ENCODE measurements at regions not wholly inside any gene's neighbourhood (a gene's known extent, or its start where the extent isn't known, plus 50 kb on each side); places are given as distances from the start of the nearest gene placed in this dataset.

DNA sequence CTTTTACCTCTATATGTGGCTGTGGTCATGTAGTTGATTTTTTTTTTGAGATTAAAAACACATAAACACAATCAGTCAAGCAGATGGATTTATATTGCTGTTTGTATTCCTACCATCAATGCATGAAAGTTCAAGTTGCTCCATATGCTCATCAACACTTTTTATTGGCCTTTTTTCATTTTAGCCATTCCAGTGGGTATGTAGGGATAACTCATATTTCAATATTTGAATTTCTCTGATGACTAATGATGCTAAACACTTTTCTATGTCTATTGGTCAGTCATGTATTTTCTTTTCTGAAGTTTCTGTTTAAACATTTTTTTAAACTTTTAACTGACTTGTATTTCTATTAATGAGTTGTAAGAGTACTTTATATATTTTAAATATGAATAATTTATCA is 445.4 kb upstream of the RGMB start:
- Histone ChIP-seq H3K9me2 (ENCODE audit: low read depth, low read length) (no peaks in the 10 kb centered on the region), H3K9ac (ENCODE audit: low read length) (no peak overlapping the region), H4K20me1 (ENCODE audit: insufficient read depth, low read length) (no peaks in the 10 kb centered on the region), H2AFZ (ENCODE audit: low read length) (no peak overlapping the region), H3K9me3 (ENCODE audit: low read length) (no peaks in the 10 kb centered on the region), H3K36me3 (ENCODE audit: insufficient read depth, low read length) (no peaks in the 10 kb centered on the region), H3K4me3 (ENCODE audit: low read depth, low read length, poor library complexity, severe bottlenecking) (no peak overlapping the region), H3K4me2 (ENCODE audit: low read length) (no peak overlapping the region), H3K4me1 (ENCODE audit: insufficient read depth, low read length, severe bottlenecking) (no peaks in the 10 kb centered on the region), H3K79me2 (ENCODE audit: insufficient read depth, low read length) (no peaks in the 10 kb centered on the region), H3K27ac (ENCODE audit: low read depth, low read length, poor library complexity, severe bottlenecking) (no peak overlapping the region), H3F3A (ENCODE audit: insufficient read depth, low read length) (no peaks in the 10 kb centered on the region), H3K27me3 (ENCODE audit: insufficient read depth, low read length) (no peaks in the 10 kb centered on the region)
- TF ChIP-seq, protein P1, sequence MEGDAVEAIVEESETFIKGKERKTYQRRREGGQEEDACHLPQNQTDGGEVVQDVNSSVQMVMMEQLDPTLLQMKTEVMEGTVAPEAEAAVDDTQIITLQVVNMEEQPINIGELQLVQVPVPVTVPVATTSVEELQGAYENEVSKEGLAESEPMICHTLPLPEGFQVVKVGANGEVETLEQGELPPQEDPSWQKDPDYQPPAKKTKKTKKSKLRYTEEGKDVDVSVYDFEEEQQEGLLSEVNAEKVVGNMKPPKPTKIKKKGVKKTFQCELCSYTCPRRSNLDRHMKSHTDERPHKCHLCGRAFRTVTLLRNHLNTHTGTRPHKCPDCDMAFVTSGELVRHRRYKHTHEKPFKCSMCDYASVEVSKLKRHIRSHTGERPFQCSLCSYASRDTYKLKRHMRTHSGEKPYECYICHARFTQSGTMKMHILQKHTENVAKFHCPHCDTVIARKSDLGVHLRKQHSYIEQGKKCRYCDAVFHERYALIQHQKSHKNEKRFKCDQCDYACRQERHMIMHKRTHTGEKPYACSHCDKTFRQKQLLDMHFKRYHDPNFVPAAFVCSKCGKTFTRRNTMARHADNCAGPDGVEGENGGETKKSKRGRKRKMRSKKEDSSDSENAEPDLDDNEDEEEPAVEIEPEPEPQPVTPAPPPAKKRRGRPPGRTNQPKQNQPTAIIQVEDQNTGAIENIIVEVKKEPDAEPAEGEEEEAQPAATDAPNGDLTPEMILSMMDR (IDR thresholded peaks at IDR 0.05; ENCODE audit: low read length), result no peak
- TF ChIP-seq EZH2 (IDR thresholded peaks at IDR 0.05; ENCODE audit: borderline replicate concordance, low read length), result no peak

GRCh38 chr5:98330871-98331270 is 442.6 kb upstream of the RGMB start:
- no peaks in the 10 kb centered on the region for H3K79me2 ChIP-seq (ENCODE audit: insufficient read depth, low read length)
- no peak overlapping the region for H3K27ac ChIP-seq (ENCODE audit: low read depth, low read length, poor library complexity, severe bottlenecking)
- H3K4me3 ChIP-seq (ENCODE audit: low read depth, low read length, poor library complexity, severe bottlenecking), result no peak overlapping the region
- no peaks in the 10 kb centered on the region for H3K4me1 ChIP-seq (ENCODE audit: insufficient read depth, low read length, severe bottlenecking)
- H3K36me3 ChIP-seq (ENCODE audit: insufficient read depth, low read length), result no peaks in the 10 kb centered on the region
- H3K9me2 ChIP-seq (ENCODE audit: low read depth, low read length), result no peaks in the 10 kb centered on the region
- H3K9ac ChIP-seq (ENCODE audit: low read length), result no peak overlapping the region
- H2AFZ ChIP-seq (ENCODE audit: low read length), result no peak overlapping the region
- no peaks in the 10 kb centered on the region for H3F3A ChIP-seq (ENCODE audit: insufficient read depth, low read length)
- H3K4me2 ChIP-seq (ENCODE audit: low read length), result no peak overlapping the region
- TF ChIP-seq EZH2 (IDR thresholded peaks at IDR 0.05; ENCODE audit: borderline replicate concordance, low read length), result no peak
- TF ChIP-seq, protein P1 (IDR thresholded peaks at IDR 0.05; ENCODE audit: low read length), result no peak
- no peaks in the 10 kb centered on the region for H3K9me3 ChIP-seq (ENCODE audit: low read length)
- H4K20me1 ChIP-seq (ENCODE audit: insufficient read depth, low read length), result no peaks in the 10 kb centered on the region
- H3K27me3 ChIP-seq (ENCODE audit: insufficient read depth, low read length), result no peaks in the 10 kb centered on the region

GRCh38 chr5:98333921-98334320 is 439.5 kb upstream of the RGMB start:
- Histone ChIP-seq H3K9me2 (ENCODE audit: low read depth, low read length) (no peaks in the 10 kb centered on the region), H3K79me2 (ENCODE audit: insufficient read depth, low read length) (no peaks in the 10 kb centered on the region), H3K36me3 (ENCODE audit: insufficient read depth, low read length) (no peaks in the 10 kb centered on the region), H3K9ac (ENCODE audit: low read length) (no peak overlapping the region), H3F3A (ENCODE audit: insufficient read depth, low read length) (no peaks in the 10 kb centered on the region), H3K4me1 (ENCODE audit: insufficient read depth, low read length, severe bottlenecking) (no peaks in the 10 kb centered on the region), H3K27ac (ENCODE audit: low read depth, low read length, poor library complexity, severe bottlenecking) (no peak overlapping the region), H3K4me3 (ENCODE audit: low read depth, low read length, poor library complexity, severe bottlenecking) (no peak overlapping the region), H4K20me1 (ENCODE audit: insufficient read depth, low read length) (no peaks in the 10 kb centered on the region), H2AFZ (ENCODE audit: low read length) (no peak overlapping the region), H3K4me2 (ENCODE audit: low read length) (no peak overlapping the region), H3K27me3 (ENCODE audit: insufficient read depth, low read length) (no peaks in the 10 kb centered on the region), H3K9me3 (ENCODE audit: low read length) (no peaks in the 10 kb centered on the region)
- no peak for TF ChIP-seq EZH2 (IDR thresholded peaks at IDR 0.05; ENCODE audit: borderline replicate concordance, low read length)
- TF ChIP-seq, protein P1 (IDR thresholded peaks at IDR 0.05; ENCODE audit: low read length), result no peak

Measured in OCI-LY1 (cell line).